Endothelial cell (in vitro differentiated cells): ENCODE measurements at regions not wholly inside any gene's neighbourhood (a gene's known extent, or its start where the extent isn't known, plus 50 kb on each side); places are given as distances from the start of the nearest gene placed in this dataset.

ENCODE experiments used
- DNase-seq: peaks from one replicate; pipeline ENCODE4 v3.0.0; 2021; ENCODE audit warnings: low spot score
- H3K27ac Mint-ChIP-seq: one replicate; pipeline ENCODE4 v1.8.0; 2021; ENCODE audit warnings: mixed read lengths, inconsistent platforms; ENCODE audit not compliant: unreplicated experiment
- H3K27me3 Mint-ChIP-seq: one replicate; pipeline ENCODE4 v1.8.0; 2021; ENCODE audit warnings: mild to moderate bottlenecking, moderate library complexity, mixed read lengths, inconsistent platforms; ENCODE audit not compliant: unreplicated experiment
- H3K36me3 Mint-ChIP-seq: one replicate; pipeline ENCODE4 v1.8.0; 2021; ENCODE audit warnings: mild to moderate bottlenecking, low read depth, mixed read lengths, inconsistent platforms; ENCODE audit not compliant: unreplicated experiment
- H3K4me1 Mint-ChIP-seq: one replicate; pipeline ENCODE4 v1.8.0; 2021; ENCODE audit warnings: mild to moderate bottlenecking, mixed read lengths, inconsistent platforms; ENCODE audit not compliant: unreplicated experiment
- H3K4me3 Mint-ChIP-seq: one replicate; pipeline ENCODE4 v1.8.0; 2021; ENCODE audit warnings: mild to moderate bottlenecking, mixed read lengths, inconsistent platforms; ENCODE audit not compliant: unreplicated experiment
- H3K9me3 Mint-ChIP-seq: one replicate; pipeline ENCODE4 v1.8.0; 2021; ENCODE audit warnings: mixed read lengths, inconsistent platforms; ENCODE audit not compliant: unreplicated experiment
- CTCF ChIP-seq: fragments of 200-600 bp; sonication (generic); IDR thresholded peaks from one replicate; pipeline ENCODE4 v1.5.0; 2021; ENCODE audit warnings: antibody characterized with exemption; ENCODE audit not compliant: unreplicated experiment

- H3K27me3 Mint-ChIP-seq = no peaks in the 10 kb centered on the region
- peaks cover 7% of the 10 kb centered on the region for H3K4me1 Mint-ChIP-seq
- H3K36me3 Mint-ChIP-seq = no peaks in the 10 kb centered on the region
- H3K27ac Mint-ChIP-seq = no peak overlapping the region
- no peaks in the 10 kb centered on the region for H3K9me3 Mint-ChIP-seq
- no peak for DNase-seq
- H3K4me3 Mint-ChIP-seq = no peak overlapping the region
- no peak for TF ChIP-seq CTCF
These were observed 210.0 kb upstream of the ACVR2A start for GRCh38 chr2:147634826-147635225.

GRCh38 chr2:147632198-147632597 lies 212.6 kb upstream of the ACVR2A start:
- peaks cover 7% of the 10 kb centered on the region for H3K4me1 Mint-ChIP-seq
- no peaks in the 10 kb centered on the region for H3K27me3 Mint-ChIP-seq
- DNase-seq = no peak
- no peak overlapping the region for H3K4me3 Mint-ChIP-seq
- TF ChIP-seq CTCF = no peak
- H3K36me3 Mint-ChIP-seq = no peaks in the 10 kb centered on the region
- H3K27ac Mint-ChIP-seq = no peak overlapping the region
- no peaks in the 10 kb centered on the region for H3K9me3 Mint-ChIP-seq

- H3K27ac Mint-ChIP-seq = no peak overlapping the region
- H3K4me1 Mint-ChIP-seq = peaks cover 7% of the 10 kb centered on the region
- H3K36me3 Mint-ChIP-seq = no peaks in the 10 kb centered on the region
- no peak overlapping the region for H3K4me3 Mint-ChIP-seq
- no peaks in the 10 kb centered on the region for H3K9me3 Mint-ChIP-seq
- no peak for DNase-seq
- no peaks in the 10 kb centered on the region for H3K27me3 Mint-ChIP-seq
- no peak for TF ChIP-seq CTCF
These were observed 213.5 kb upstream of the ACVR2A start for GRCh38 chr2:147631294-147631693.

GRCh38 chr2:147630585-147630984 lies 214.2 kb upstream of the ACVR2A start:
- H3K36me3 Mint-ChIP-seq = no peaks in the 10 kb centered on the region
- no peak overlapping the region for H3K27ac Mint-ChIP-seq
- no peak overlapping the region for H3K4me3 Mint-ChIP-seq
- no peaks in the 10 kb centered on the region for H3K27me3 Mint-ChIP-seq
- H3K4me1 Mint-ChIP-seq = peaks cover 7% of the 10 kb centered on the region
- H3K9me3 Mint-ChIP-seq = no peaks in the 10 kb centered on the region
- no peak for TF ChIP-seq CTCF
- no peak for DNase-seq

- H3K4me3 Mint-ChIP-seq = no peak overlapping the region
- no peaks in the 10 kb centered on the region for H3K9me3 Mint-ChIP-seq
- no peak overlapping the region for H3K27ac Mint-ChIP-seq
- TF ChIP-seq CTCF = no peak
- peaks cover 7% of the 10 kb centered on the region for H3K4me1 Mint-ChIP-seq
- H3K27me3 Mint-ChIP-seq = no peaks in the 10 kb centered on the region
- no peak for DNase-seq
- no peaks in the 10 kb centered on the region for H3K36me3 Mint-ChIP-seq
These were observed 215.8 kb upstream of the ACVR2A start for GRCh38 chr2:147628971-147629421.
